NCI-H1092 (cell line): ENCODE measurements at regions not wholly inside any gene's neighbourhood (a gene's known extent, or its start where the extent isn't known, plus 50 kb on each side); places are given as distances from the start of the nearest gene placed in this dataset.

Experiments
- DNase-seq: peaks from one replicate; lab custom pipeline; 2025; lab: John Stamatoyannopoulos, UW

DNA sequence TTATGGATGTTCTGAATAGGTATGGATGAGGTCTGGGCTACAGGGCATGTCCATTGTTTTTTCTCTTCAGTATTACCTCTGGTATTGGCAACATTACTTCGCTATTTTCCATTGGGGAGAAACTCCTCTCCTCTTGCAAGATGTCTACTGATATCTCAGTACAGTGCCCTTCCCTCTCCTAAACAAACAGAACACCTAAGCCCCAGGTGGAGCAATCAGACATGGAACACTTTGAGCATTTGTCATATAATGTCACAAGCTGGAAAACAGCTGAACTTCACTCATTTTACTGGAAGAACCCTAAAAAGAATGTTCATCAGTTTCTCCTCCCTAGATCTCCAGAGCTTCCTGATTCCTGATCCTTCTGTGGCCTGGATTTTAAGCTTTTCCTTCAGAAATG lies 339.8 kb downstream of the FRK start:
- no peak for DNase-seq

DNA sequence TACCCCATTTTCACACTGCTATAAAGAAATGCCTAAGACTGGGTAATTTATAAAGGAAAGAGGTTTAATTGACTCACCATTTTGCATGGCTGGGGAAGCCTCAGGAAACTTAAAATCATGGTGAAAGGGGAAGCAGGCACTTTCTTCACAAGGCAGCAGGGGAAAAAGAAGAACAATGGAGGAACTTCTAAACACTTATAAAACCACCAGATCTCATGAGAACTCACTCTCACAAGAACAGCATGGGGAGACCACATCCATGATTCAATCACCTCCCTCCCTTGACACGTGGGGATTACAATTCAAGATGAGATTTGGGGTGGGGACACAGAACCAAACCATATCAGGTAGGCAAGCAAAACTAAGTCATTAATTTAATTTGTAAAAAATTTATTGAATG lies 343.2 kb downstream of the FRK start:
- DNase-seq, result no peak

DNA sequence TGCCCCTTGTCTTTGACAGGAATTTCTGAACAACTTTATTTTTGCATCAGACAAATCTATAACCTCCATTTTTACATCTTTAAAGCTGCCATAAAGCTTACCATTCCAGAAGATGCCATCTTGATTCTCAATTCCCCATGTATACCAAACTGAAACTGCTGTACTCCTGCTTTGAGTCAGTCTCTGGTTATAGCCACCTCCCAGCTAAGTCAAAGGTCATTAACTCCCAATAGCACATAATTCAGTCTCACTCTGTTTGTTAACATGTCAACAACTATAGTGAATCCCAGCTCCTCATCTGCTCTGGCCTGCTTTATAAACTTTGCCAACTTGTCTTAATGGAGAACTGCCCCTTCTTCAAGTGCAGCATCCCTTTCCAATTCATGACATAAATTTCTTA lies 343.6 kb downstream of the FRK start:
- no peak for DNase-seq

DNA sequence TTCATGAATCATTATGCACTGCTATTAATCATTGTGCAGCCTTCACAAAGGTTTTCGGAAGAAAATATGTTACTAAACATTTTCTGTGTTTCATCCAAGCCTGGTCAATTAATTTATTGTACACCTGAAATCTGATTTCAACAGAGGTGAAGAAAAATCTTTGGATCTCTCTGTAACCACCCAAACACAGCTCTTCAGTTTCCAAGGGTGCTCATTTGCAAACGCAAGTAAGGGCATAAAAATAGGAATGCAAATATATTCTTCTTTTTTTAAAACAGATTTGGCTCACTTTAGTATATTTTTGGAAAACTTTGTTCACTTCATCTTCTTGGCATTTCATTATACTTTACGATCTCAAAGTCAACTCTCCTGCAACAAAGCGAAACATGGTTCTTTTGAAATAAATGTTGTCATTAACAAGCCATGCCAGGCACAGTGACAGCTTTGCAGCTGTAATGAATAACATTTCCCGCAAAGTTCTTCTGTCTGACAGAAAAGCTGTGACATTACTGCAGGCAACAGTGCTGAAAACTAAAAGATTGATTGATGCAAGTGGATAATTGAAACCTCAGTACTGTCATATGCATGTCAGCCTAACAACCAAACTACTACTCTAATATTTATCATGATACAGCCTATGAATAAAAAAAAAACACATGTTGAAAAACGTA lies 348.3 kb downstream of the FRK start:
- DNase-seq, result no peak

DNA sequence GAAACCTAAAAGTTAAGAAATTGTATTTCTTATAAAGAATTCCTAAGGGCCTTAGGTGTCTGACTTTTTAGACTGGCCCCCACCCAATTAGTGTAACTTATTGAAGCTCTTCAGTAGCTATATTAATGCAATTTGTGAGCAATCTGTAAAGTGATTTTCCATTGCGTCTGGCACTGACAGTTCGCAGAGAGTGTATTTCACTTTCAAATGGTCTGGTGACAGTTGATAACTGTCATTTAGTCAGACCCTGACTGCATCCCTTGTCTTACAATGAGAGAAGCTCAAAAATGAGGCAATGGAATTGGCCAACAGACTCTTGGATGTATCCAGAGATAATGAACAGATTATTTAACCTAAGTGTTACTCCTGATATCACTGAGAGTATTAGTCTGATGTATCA lies 351.8 kb downstream of the FRK start:
- no peak for DNase-seq

DNA sequence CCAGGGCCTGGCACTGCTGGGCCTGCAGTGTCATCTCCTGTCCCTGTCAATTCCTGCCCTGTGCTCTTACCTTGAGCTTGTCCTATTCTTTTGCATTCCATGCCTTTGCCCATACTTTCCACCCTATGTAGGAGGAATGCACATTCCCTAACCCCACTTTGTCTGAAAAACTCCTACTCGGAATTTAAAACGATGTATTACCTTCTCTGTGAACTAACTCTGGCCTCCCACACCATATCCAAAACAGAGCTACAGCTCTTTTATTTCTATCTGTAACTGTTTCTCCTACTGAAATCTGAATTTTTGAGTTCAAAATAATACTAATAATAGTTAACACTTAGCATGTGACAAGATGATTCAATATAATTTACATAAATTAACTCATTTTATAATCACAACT lies 353.7 kb downstream of the FRK start:
- no peak for DNase-seq

DNA sequence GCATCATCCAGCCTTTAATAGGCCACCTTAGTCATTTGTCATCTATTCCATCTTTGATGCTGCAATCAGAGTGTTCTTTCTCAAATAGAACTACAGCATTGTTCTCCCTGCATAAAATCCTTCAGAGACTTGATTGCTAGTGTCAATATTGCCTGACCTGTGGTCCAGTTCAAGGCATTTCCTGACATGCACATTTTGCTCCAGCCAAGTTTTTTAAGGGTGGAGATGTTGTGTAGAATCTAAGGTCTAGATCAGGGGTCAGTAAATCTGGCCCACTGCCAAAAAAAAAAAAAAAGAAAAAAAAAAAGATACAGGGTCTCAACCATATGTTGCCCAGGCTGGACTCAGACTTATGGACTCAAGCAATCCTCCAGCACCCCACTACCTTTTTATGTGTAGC lies 354.4 kb downstream of the FRK start:
- no peak for DNase-seq

DNA sequence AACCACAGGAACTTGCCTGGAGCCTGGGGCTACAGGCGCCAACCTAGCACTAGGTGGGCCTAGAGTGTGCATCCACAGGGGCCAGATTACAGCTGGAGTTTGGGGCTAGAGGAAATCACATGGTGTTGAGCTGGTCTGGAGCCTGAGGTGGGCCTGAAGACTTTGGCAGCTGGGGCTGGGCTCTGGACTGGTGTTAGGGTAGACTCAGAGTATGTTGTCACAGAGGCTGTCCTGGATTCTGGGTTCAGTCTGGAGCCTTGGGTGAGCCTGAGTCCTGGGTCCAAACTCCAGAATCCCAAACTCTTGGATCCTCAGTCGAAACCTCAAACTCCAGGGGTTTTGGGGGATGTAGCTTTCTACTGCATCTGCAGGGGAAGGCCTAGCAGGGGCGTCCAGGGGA lies 356.7 kb downstream of the FRK start:
- DNase-seq, result no peak

DNA sequence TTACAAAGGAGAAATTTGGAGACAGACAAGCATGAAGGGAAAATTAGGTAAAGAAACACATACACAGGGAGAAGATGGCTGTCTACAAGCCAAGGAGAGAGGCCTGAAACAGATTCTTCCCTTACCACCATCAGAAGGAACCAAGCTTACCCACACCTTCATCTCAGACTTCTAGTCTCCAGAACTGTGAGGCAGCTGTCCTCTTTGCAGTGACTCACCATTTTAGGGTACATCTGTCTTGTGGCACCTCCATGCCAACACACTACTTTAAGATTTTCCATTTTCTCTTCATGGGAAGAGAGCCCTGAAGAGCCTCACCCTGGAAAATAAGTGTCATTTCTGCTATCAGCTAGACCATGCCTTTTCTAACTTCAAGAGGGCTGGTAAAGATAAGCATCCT lies 369.3 kb downstream of the FRK start:
- DNase-seq, result no peak

DNA sequence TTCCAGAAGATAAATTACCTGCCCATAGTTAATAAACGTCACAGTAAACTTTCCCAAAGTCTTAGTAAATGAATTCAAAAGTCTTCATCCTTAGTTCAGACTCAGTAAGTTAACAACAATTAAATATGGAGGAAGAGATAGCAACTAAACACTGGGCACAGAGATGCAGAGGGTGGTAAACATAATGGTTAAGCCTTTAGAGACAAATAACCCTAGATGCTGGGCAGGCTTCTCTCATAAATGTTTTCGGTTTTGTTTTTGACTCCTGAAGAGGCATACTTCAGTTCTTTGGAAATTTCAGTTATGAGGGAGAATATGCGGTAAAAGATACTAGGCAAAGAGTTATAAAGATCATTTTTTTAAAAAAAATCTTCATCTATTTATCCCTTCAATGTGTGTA lies 369.8 kb downstream of the FRK start:
- DNase-seq, result no peak

DNA sequence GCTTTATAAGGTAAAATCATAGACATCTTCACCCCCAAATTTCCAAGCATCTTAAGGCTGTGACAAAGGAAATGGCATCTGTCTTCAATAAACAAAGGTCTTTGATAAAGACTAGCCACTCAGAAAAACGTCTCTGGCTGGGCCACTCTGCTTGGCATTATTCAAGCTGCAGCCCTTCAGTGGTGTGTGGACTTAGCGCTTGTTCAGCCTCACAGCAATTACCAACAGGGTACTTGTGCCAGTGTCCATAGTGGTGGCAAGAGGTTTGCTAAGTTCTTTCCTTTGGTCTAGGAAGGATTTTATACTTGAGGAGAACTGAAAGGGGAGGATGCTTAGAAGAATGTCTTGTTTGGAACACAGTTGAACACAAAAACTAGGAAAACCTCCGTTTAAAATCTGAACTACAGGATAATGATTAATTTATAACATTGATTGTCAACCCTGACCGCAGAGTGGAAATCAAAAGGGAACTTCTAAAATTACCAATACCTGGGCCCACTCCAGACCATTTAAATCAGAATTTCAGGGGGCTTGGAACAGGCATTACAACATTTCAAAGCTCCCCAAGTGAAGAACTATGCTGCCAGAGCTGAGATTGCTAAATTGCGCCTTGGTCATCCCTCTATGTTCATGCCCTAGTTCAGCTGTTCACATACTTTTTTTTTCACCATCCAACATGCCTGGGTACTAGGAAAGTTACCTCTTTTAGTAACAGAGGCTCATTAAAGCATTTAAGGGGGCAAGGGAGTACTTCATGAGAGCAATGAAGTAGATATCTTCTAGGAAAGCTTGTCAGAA lies 378.5 kb downstream of the FRK start:
- DNase-seq, result no peak

DNA sequence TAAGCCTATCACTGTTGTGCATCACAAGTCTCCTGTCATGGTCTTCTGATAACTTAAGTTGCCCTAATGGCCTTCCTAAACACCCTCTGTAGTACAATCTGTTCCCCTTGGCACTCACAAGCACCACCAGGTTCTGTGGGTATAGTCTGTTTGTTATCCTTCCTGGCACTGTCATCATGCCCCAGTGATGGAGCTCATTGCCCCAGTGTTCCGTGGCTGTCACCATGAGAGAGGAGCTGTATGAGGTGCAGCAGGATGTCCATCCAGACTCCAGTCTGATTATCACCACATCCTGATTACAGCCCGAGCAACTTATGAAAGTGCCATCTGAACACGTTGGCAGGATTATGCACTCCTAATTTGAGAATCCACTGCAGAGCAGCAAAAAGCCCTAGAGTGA lies 380.1 kb downstream of the FRK start:
- DNase-seq, result no peak

DNA sequence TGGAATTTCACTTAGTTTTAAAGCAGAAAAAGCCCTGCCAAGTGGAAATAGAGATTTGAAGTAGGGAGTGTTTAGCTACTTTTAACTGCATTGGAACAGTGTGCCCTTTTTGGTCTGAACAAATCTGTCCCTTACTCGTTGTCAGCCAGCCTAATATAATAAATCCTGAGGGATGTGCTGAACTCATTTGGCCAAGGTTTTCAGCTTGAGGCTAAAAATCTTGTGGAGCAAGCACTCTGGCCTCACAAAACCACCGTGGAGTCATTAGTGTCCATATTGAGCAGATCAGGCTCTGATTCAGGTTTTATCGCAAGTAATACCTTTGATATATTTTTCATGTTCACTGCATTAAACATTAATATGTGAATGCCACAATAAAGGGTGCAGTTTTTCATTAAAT lies 383.5 kb downstream of the FRK start:
- no peak for DNase-seq

DNA sequence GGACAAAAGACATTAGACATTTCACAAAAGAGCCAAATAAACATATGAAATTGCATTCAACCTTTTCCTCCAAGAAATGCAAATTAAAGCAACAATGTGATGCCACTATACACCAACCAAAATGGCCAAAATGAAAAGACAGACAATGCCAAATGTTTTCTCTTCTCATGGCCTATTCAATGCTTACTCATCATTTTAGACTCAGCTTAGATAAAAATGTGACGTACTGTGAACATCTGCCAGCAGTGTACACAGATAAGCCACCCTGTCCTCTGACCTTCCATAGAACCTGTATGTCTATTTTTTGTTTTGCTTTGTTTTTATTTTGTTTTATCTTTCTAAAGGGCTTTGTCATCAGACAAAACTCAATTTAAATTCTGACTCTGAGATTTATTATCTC lies 385.2 kb downstream of the FRK start:
- DNase-seq, result no peak

DNA sequence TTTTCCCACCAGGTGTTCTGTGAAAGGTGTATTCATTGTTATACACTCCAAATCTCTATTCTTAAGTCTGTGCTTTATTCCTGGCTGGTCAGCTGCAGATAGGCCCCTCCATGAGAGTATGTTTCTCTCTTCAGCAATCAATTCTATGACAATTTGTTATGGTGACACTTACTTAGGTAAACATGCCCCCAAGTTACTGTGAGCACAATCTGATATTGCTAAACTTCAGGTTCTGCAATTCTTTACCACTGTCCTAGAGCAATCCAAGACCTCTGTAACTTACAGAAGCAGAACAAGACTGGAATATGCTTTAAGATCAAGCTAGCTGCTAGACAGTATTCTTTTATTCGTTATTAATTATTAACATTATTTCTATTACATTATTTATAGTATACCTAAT lies 391.9 kb downstream of the FRK start:
- DNase-seq, result no peak

DNA sequence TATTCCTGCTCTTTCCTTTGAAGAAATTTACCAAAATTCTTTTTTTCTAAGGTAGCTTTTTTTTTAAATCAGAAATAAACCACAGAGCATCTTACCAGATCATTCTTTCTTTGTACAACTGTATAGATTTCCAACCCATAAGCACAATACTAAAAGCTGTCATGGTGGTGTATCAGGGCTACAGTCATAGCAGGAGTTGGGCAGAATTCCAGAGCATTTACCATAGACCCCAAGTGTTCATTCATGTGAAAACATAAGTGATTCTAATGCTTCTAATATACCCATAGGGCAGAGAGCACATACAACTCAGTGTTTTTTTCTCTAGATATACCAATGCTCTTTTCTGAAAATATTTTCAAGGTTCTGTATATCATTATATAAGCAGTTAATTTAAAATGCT lies 392.5 kb downstream of the FRK start:
- DNase-seq, result no peak

DNA sequence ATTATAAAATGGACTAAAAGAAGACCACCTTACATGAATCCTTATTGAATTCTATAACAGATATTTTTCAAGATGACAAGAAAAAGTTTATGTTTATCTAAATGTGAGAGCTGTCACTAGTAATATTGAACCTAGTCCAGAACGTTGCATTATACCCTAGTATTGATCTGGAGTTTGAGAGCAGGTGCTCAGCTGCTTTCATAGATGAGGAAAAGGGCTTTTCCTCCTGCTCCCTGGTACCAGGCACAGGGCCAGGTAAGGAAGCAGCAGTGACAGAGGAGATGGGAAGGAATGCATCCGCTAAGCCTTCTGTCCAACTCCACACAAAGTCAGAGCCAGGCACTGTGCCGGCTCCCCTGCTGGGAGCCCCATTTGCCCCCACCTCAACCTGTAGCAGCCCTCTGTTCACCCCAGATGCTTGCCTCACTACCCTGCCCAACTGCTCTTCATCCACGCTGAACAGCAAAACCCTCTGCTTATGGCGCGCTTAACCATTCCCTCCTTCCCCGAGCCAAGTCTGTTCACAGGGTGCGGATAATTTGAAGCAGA lies 393.1 kb downstream of the FRK start:
- DNase-seq, result peak; percentile 16

DNA sequence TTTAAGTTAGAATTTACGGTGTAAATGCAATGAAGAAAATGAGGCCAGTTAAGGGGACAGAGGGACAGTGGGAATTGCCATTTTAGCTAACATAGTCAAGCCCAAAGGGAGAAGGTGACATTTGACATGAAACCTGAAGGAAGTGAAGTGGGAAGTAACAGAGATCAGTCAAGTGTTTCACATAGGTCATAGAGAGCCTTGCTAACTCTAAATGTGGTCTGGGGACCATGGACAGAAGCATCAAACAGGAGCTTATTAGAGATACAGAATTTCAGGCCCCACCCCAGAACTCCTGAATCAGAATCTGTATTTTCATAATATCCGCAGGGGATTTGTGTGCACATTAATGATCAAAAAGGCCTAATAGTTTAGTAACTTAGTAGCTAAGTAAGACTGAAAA lies 393.7 kb downstream of the FRK start:
- DNase-seq, result no peak

DNA sequence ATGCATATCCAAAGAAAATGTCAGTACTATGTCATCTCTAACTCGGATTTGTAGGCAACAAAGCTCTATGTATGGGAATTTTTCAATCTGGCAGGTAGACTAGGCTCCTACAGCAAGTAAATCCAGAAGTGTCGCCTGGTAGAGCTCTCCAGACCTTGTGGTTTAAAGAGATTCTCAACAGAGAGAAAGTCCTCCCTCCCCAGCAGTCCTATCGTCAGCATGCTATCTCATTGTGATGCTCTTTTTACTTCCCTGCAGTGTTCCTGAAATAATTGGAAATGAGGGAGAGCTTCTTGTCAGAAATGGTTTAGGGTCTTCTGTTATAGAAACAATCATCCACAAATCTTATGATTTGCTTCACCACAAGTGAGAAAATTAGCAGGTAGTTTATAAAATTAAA lies 395.4 kb downstream of the FRK start:
- no peak for DNase-seq

DNA sequence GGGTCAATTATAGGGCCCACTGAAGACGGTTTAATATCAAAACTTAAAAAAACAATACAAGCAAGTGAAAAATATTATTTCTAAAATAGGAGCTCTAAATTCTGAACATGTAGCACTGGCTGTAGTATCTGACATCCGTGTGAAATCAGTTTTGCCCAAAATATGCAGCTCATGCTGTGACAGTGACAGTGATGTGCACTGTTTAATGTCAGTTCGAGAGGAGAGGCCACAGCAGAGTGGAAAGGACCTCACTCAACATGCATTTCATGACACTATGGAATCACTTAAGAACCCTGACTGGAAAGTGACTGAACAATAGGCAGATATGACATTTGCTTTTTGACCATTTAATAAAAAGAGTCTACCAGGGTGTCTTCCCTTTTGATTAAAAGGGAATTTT lies 397.0 kb downstream of the FRK start:
- no peak for DNase-seq

DNA sequence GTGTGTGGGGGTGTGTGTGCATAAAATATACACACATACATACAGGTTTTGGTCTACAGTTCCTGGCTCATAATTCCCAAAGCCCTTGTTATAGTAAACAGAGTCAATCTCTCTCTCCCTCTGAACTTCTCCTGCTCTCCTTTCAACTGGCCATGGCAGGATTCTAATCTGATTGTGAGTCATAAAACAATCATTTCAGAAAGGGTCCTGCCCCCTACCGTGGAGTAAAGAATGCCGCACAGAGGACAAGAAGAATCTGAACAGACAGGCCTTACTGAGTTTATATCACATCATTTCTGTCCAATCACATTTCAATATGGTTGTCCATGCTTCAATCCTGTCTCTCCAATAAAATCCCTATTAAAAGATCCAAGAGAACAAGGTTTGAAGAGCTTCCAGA lies 416.9 kb downstream of the FRK start:
- no peak for DNase-seq

DNA sequence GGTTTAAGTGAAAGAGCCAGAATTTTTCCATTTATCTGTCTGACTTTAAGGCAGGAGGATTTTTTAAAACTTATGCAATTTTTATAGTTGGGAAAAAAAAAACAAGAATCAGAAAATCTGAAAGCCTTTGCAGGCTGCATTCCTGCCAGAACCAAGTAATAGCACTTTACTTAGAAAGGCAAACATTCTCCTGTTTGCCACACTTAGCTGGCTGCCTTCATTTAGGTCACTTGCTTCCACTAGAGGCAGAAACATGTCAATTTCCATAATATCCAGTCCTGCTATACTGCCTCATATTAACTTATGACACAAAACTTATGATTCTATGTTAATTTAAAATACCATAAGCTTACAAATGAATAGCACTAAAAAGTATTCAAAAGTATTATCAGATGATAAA lies 425.8 kb downstream of the FRK start:
- no peak for DNase-seq

DNA sequence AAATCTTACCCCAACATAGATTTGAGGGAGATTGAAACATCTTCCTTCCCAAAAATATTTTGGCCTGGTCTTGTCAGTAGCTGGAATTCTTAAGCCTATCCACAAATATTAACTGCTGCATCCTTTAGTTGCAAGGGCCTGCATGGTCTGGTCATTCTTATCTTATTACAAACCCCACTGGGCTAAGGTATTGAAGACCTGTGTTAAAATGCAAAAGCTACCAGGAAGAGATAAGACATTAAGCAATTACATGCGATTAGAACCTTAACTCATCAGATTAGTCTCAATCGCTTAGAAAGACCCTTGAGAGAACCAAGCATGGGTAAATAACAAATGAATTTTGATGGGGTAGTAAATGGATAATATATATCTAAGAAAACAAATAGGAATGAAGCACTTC lies 426.6 kb downstream of the FRK start:
- no peak for DNase-seq

DNA sequence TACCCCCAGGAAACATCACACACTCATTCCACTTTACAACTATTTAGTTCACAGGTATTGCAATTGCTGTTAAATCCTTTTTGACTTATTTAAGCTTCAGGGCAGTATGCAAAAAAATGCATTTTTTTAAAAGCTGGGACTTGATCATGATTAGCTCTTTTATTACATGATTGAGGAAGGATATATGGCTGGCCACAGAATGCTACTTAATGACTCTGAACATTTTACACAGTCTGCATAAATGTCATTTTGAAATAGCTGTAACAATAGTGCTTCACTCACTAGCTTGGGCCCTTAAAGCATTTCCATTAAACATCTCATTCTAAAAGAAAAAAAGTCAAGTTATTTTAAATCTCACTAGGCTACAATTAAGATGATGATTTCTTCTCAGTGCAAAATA lies 429.7 kb downstream of the FRK start:
- no peak for DNase-seq
